Naive B cell (primary cell): ENCODE measurements at regions not wholly inside any gene's neighbourhood (a gene's known extent, or its start where the extent isn't known, plus 50 kb on each side); places are given as distances from the start of the nearest gene placed in this dataset.
A peak's percentile ranks its signal among the peaks of the same experiment; 100 is the strongest.

Experiments
- ATAC-seq, 2 donors: fragments of 150-1000 bp; cut with Tn5 transposase; 2 replicates each; pipeline ENCODE4 v1.10.0; 2021; ENCODE audit warnings: low read depth in 2 of 2, mild to moderate bottlenecking in 2 of 2, moderate library complexity in 2 of 2
- DNase-seq: peaks from one replicate; pipeline ENCODE4 v3.0.0; 2022
- H3K27ac Mint-ChIP-seq, 6 donors: one replicate each; pipeline ENCODE4 v1.8.0; 2020 to 2022; ENCODE audit warnings: mild to moderate bottlenecking in 6 of 6, mixed read lengths in 6 of 6, moderate library complexity in 5 of 6, inconsistent platforms in 2 of 6
- H3K27me3 Mint-ChIP-seq, 3 donors: one replicate each; pipeline ENCODE4 v1.8.0; 2021 to 2022; ENCODE audit warnings: mixed read lengths in 3 of 3, mild to moderate bottlenecking in 1 of 3
- H3K36me3 Mint-ChIP-seq, 2 donors: one replicate each; pipeline ENCODE4 v1.8.0; 2020 to 2022; ENCODE audit warnings: mixed read lengths in 2 of 2, inconsistent platforms in 1 of 2, mild to moderate bottlenecking in 1 of 2
- H3K4me1 Mint-ChIP-seq, 3 donors: one replicate each; pipeline ENCODE4 v1.8.0; 2020 to 2022; ENCODE audit warnings: mixed read lengths in 3 of 3, inconsistent platforms in 1 of 3, mild to moderate bottlenecking in 1 of 3, moderate library complexity in 1 of 3
- H3K4me3 Mint-ChIP-seq, 8 donors: one replicate each; pipeline ENCODE4 v1.8.0; 2020 to 2022; ENCODE audit warnings: mild to moderate bottlenecking in 8 of 8, mixed read lengths in 8 of 8, moderate library complexity in 8 of 8, inconsistent platforms in 2 of 8
- H3K9me3 Mint-ChIP-seq, 7 donors: one replicate each; pipeline ENCODE4 v1.8.0; 2020 to 2022; ENCODE audit warnings: mixed read lengths in 7 of 7, mild to moderate bottlenecking in 5 of 7, inconsistent platforms in 2 of 7, moderate library complexity in 1 of 7

- Mint-ChIP-seq H3K9me3 (no peaks in the 10 kb centered on the region), H3K36me3 (no peaks in the 10 kb centered on the region), H3K27me3 (peaks cover 4 to 19% (median 18%) of the 10 kb centered on the region in 3 donors), H3K27ac (no peak overlapping the region), H3K4me3 (no peak overlapping the region), H3K4me1 (no peaks in the 10 kb centered on the region)
- DNase-seq (no peak), ATAC-seq (no peak)
Observed at GRCh38 chr2:173761603-173762119, 203.5 kb downstream of the SP3 start.

DNA sequence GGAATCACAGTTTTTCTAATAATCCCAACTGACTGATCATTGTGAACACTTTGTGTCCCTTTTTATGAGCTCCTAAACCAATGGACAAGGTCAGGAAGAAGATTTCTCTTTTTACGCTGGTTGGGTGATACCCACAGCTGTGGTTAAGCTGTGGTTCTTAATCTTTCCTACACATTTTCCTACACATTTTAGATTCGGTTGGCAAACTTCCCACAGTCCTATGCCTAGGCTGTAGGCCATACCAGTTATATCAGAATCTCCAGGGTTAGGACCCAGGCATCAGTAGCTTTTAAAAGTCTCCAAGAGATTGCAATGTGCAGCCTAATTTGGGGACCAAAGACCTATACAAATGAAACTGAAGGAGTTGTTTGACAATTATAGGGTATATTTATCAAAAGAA lies 203.0 kb downstream of the SP3 start:
- H3K27ac Mint-ChIP-seq: no peak overlapping the region
- ATAC-seq (no peak), DNase-seq (no peak)
- H3K4me3 Mint-ChIP-seq: no peak overlapping the region
- peaks cover 4 to 19% (median 18%) of the 10 kb centered on the region in 3 donors for H3K27me3 Mint-ChIP-seq
- no peaks in the 10 kb centered on the region for H3K9me3 Mint-ChIP-seq
- H3K36me3 Mint-ChIP-seq: no peaks in the 10 kb centered on the region
- H3K4me1 Mint-ChIP-seq: no peaks in the 10 kb centered on the region

DNA sequence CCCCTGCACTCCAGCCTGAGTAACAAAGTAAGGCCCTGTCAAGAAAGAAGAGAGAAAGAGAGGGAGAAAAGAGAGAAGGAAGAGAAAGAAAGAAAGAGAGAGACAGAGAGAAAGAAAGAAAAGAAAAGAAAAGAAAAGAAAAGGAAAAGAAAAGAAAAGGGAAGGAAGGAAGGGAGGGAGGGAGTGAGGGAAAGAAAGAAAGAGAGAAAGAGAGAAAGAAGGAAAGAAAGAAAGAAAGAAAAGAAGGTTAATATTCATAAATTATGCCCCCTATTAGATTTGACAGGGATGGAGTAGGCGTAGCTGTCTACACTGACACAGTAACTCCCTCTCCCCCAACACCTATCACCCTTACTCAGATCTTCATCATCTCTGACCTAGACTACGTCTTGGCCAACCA lies 202.3 kb downstream of the SP3 start:
- Mint-ChIP-seq H3K27me3 (peaks cover 8 to 18% (median 12%) of the 10 kb centered on the region in 3 donors), H3K9me3 (no peaks in the 10 kb centered on the region), H3K4me3 (peak overlapping the region in 1 of 8 donors; percentile 31), H3K36me3 (no peaks in the 10 kb centered on the region), H3K27ac (no peak overlapping the region), H3K4me1 (no peaks in the 10 kb centered on the region)
- DNase-seq: no peak
- no peak for ATAC-seq

GRCh38 chr2:173763641-173764040 lies 201.5 kb downstream of the SP3 start:
- DNase-seq (no peak), ATAC-seq (no peak)
- H3K4me3 Mint-ChIP-seq: no peak overlapping the region
- H3K36me3 Mint-ChIP-seq: no peaks in the 10 kb centered on the region
- H3K4me1 Mint-ChIP-seq: no peaks in the 10 kb centered on the region
- H3K27ac Mint-ChIP-seq: no peak overlapping the region
- peaks cover 8 to 18% (median 11%) of the 10 kb centered on the region in 3 donors for H3K27me3 Mint-ChIP-seq
- no peaks in the 10 kb centered on the region for H3K9me3 Mint-ChIP-seq

GRCh38 chr2:173764094-173764493 lies 201.1 kb downstream of the SP3 start:
- H3K4me1 Mint-ChIP-seq: no peaks in the 10 kb centered on the region
- no peak overlapping the region for H3K4me3 Mint-ChIP-seq
- DNase-seq (no peak), ATAC-seq (no peak)
- H3K9me3 Mint-ChIP-seq: no peaks in the 10 kb centered on the region
- H3K27me3 Mint-ChIP-seq: peaks cover 12 to 17% (median 14%) of the 10 kb centered on the region in 3 donors
- no peak overlapping the region for H3K27ac Mint-ChIP-seq
- H3K36me3 Mint-ChIP-seq: no peaks in the 10 kb centered on the region

DNA sequence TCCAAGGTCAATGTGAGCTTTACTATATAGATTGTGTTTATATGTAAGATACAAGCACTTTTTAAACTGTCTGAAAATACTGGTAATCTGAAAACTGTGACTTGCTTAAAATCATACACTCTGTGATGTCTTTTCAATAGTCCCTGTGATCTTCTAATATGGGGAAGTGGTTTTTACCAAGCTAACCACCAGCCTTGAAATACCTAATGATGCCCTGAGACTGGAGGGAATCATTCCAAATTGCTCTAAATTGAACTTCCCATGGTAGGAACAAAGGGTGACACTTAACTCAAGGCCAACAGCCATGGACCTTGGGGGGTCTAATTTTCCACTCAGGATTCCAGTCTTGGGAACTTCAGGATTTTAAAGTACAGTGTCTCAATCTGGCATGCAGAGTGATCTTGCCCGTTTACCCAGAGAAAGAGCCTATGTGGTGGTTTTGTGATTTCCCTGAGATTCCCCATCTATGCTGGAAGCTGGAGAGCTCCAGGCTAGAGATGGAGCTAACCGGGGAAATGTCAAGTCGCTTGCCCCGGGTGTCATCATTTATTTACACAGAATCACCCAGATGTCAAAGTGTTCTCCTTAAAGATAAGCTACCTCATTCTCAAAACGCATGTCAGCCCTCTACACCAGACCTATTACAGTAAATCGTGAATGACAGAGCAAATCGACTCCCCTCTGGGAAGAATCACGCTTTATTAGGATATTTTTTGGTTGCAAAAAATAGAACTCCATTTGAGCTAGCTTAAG lies 198.5 kb downstream of the SP3 start:
- H3K27ac Mint-ChIP-seq: no peak overlapping the region
- DNase-seq: no peak
- H3K27me3 Mint-ChIP-seq: peaks cover 18 to 25% (median 19%) of the 10 kb centered on the region in 3 donors
- no peak overlapping the region for H3K4me3 Mint-ChIP-seq
- H3K4me1 Mint-ChIP-seq: no peaks in the 10 kb centered on the region
- no peaks in the 10 kb centered on the region for H3K9me3 Mint-ChIP-seq
- no peaks in the 10 kb centered on the region for H3K36me3 Mint-ChIP-seq
- ATAC-seq: no peak

DNA sequence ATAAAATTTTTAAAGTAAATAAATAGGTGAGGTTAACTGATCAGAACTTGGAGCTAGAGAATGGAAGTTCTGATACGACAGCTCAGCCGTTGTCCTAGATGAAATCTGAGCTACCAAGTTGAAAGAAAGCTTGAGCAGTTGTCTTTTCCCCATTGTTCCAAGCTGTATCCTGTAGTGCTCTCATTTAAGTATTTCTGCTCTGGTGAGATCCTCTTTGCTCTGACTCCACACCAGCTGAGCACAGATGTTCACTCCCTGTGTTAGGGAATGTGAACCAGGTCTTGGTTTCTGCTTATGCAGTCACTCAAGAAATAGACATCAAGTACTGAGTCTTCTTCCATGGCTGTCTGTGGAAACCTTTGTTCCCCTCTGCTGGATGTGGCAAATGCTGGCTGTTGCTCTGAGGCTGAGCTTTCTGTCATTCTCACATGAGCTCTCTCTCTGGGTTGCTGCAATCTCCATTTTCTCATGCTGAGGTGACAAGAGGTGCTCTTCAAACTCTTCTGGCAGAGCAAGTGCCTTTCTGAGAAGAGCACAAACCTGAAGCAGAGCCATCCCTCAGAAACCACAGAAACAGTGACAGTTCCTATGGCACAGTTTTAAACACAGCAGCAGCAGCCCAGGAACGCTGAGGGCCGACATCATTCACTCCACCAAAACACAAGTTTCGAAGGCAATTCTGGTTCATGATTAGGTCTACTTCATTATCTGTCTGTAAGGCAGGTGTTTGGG lies 194.1 kb downstream of the SP3 start:
- Mint-ChIP-seq H3K9me3 (no peaks in the 10 kb centered on the region), H3K4me3 (no peak overlapping the region), H3K27me3 (peaks cover 14 to 31% (median 20%) of the 10 kb centered on the region in 3 donors), H3K27ac (peak overlapping the region in 1 of 6 donors; percentile 54), H3K36me3 (no peaks in the 10 kb centered on the region), H3K4me1 (no peaks in the 10 kb centered on the region)
- ATAC-seq: no peak
- no peak for DNase-seq

- no peak overlapping the region for H3K27ac Mint-ChIP-seq
- H3K4me3 Mint-ChIP-seq: no peak overlapping the region
- no peak for ATAC-seq
- no peaks in the 10 kb centered on the region for H3K36me3 Mint-ChIP-seq
- no peaks in the 10 kb centered on the region for H3K4me1 Mint-ChIP-seq
- H3K27me3 Mint-ChIP-seq: peaks cover 14 to 31% (median 20%) of the 10 kb centered on the region in 3 donors
- DNase-seq: no peak
- no peaks in the 10 kb centered on the region for H3K9me3 Mint-ChIP-seq
Observed at GRCh38 chr2:173772205-173772604, 193.0 kb downstream of the SP3 start.

GRCh38 chr2:173773076-173773475 lies 192.1 kb downstream of the SP3 start:
- no peak overlapping the region for H3K4me3 Mint-ChIP-seq
- ATAC-seq: no peak
- no peaks in the 10 kb centered on the region for H3K4me1 Mint-ChIP-seq
- H3K27ac Mint-ChIP-seq: no peak overlapping the region
- H3K27me3 Mint-ChIP-seq: peaks cover 9 to 31% (median 20%) of the 10 kb centered on the region in 3 donors
- no peaks in the 10 kb centered on the region for H3K9me3 Mint-ChIP-seq
- DNase-seq: no peak
- H3K36me3 Mint-ChIP-seq: no peaks in the 10 kb centered on the region

DNA sequence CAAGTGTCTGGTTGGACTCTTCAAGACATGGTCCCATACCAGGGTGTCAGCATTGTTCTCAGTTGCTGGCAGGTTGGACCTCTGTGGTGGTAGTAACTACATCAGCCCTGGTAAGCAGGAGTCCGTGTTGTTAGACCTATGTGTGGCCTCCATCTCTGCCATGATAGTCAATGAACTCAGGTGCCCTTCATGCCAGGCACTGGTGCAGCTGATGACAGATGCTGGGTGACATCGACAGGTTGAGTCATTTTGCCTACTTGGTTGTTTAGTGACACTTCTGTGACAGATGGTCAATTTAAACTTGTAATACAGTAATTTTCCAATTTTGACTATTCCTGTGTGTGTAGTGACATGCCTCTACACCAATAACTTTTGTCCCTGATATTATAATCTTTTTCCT lies 189.7 kb downstream of the SP3 start:
- no peak overlapping the region for H3K27ac Mint-ChIP-seq
- DNase-seq (no peak), ATAC-seq (no peak)
- no peaks in the 10 kb centered on the region for H3K36me3 Mint-ChIP-seq
- H3K4me1 Mint-ChIP-seq: no peaks in the 10 kb centered on the region
- H3K9me3 Mint-ChIP-seq: peaks cover 0 to 3% (median 0%) of the 10 kb centered on the region in 7 donors
- peaks cover 6 to 21% (median 20%) of the 10 kb centered on the region in 3 donors for H3K27me3 Mint-ChIP-seq
- H3K4me3 Mint-ChIP-seq: no peak overlapping the region

DNA sequence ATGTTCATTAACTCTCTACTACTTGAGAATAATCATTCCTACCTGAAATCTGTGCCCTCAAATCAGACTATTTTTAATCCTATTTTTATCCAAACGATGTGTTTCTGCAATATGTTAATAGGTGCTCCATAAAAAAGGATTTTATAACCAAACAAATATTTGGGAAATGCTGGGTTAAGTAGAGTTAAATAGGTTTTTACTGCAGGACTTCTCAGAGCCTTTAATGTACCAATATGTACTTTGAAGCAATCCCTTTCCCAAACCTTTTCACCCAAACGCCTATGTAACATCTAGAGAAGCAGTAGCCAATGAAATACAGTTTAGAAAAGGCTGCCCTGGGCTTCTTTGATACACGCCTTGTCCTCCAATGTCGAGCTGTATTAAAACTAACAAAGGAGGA lies 182.5 kb downstream of the SP3 start:
- no peak for ATAC-seq
- Mint-ChIP-seq H3K4me3 (no peak overlapping the region), H3K27me3 (peaks cover 8 to 48% (median 31%) of the 10 kb centered on the region in 3 donors), H3K9me3 (peaks cover 0 to 11% (median 0%) of the 10 kb centered on the region in 7 donors), H3K36me3 (no peaks in the 10 kb centered on the region), H3K27ac (no peak overlapping the region), H3K4me1 (no peaks in the 10 kb centered on the region)
- no peak for DNase-seq

DNA sequence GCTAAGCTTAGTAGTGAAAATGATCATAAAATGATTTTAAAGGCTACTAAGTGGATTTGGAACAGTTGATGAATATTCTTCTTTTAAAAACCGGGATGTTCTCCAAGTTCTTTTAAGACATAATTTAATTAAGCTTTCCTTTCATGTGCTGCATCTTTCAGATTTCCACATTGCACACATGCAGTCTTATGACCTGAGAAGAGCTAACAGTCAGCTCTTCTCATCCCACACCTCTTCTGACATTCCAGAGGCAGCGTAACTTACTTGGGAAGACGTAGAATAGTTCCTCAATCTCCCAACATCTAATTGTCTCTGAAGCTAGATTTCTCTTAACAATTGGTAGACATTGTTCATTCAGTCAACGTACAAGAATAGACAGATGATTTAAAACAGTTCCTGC lies 181.8 kb downstream of the SP3 start:
- Mint-ChIP-seq H3K36me3 (no peaks in the 10 kb centered on the region), H3K9me3 (peaks cover 0 to 11% (median 0%) of the 10 kb centered on the region in 7 donors), H3K27ac (no peak overlapping the region), H3K27me3 (peaks cover 8 to 52% (median 31%) of the 10 kb centered on the region in 3 donors), H3K4me1 (no peaks in the 10 kb centered on the region), H3K4me3 (no peak overlapping the region)
- ATAC-seq (no peak), DNase-seq (no peak)

DNA sequence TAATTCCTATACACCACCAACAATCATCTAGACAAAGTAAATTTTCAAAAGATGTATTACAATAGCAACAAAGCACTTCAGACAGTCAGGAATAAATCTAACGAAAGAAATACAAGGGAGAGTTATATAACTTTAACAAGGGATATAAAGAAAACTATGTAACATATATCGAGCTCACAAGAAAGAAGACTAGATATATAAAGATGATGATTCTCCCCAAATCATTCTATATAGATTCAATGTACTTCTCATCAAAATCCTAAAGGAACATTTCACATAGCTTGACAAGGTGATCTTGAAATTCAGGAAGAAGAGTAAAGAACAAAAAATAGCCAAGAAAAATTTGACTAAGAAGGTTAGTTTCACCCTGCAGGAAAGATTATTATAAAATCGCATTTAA lies 179.4 kb downstream of the SP3 start:
- ATAC-seq (no peak), DNase-seq (no peak)
- H3K4me3 Mint-ChIP-seq: no peak overlapping the region
- no peak overlapping the region for H3K27ac Mint-ChIP-seq
- peaks cover 14 to 52% (median 31%) of the 10 kb centered on the region in 3 donors for H3K27me3 Mint-ChIP-seq
- no peaks in the 10 kb centered on the region for H3K4me1 Mint-ChIP-seq
- H3K36me3 Mint-ChIP-seq: no peaks in the 10 kb centered on the region
- peaks cover 0 to 7% (median 0%) of the 10 kb centered on the region in 7 donors for H3K9me3 Mint-ChIP-seq

DNA sequence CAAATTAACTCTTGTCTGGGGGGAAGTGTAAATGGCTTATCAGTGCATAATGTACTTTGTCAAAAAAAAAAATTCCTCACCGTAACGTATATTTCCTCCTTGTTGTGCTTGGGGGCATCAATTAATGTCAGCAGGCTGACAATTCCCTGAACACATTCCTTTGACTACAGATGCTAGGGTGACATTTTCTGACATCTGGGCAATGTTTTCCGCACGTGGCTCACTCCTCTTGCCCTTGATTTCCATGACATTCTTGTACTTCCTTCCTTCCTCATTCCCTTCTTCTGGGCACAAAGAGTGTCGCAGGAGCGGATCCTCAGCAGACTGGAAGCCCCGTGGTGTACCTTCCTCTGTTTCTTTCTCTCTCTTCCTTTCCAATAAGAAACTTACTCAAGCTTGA lies 173.7 kb downstream of the SP3 start:
- no peak overlapping the region for H3K4me3 Mint-ChIP-seq
- peaks cover 0 to 4% (median 0%) of the 10 kb centered on the region in 3 donors for H3K4me1 Mint-ChIP-seq

More for the DNA sequence above, 173.7 kb downstream of the SP3 start:
- ATAC-seq: no peak
- peak overlapping the region in 1 of 6 donors; percentile 15 for H3K27ac Mint-ChIP-seq
- no peaks in the 10 kb centered on the region for H3K36me3 Mint-ChIP-seq
- no peaks in the 10 kb centered on the region for H3K9me3 Mint-ChIP-seq
- H3K27me3 Mint-ChIP-seq: peaks cover 26 to 45% (median 27%) of the 10 kb centered on the region in 3 donors
- DNase-seq: no peak
